NCI-H446 treated with DMSO at 0.1 percent for 48 hours (cell line): ENCODE measurements at regions not wholly inside any gene's neighbourhood (a gene's known extent, or its start where the extent isn't known, plus 50 kb on each side); places are given as distances from the start of the nearest gene placed in this dataset.

Source experiments
- DNase-seq: peaks from one replicate; lab custom pipeline; 2025; lab: John Stamatoyannopoulos, UW

DNA sequence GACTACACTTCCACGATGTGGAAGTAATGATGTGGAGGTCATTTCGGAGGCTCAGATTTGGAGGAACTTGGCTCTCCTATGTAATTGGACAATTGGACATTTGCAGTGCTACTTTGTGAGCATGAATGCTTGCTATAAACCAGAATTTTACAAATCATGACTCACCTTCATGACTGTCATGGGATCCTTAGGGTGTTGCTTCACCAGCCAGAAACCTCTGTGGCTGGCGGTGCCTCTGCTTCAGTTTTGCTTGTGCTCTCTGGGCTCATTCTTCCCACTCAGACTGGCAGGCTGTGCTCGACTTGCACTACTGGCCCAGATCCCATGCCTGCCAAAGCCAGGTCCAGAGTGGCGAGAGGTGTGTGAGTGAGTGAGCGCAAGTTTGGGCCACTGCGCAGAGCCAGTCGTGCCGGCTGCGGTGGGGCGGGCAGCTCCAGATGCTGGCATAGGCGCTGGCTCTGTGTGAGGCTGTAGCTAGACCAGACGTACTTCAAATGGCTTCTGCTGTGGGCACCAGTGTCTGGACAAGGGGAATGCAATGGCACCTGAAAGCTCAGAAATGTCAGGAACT is 387.8 kb downstream of the AEBP2 start:
- no peak for DNase-seq

DNA sequence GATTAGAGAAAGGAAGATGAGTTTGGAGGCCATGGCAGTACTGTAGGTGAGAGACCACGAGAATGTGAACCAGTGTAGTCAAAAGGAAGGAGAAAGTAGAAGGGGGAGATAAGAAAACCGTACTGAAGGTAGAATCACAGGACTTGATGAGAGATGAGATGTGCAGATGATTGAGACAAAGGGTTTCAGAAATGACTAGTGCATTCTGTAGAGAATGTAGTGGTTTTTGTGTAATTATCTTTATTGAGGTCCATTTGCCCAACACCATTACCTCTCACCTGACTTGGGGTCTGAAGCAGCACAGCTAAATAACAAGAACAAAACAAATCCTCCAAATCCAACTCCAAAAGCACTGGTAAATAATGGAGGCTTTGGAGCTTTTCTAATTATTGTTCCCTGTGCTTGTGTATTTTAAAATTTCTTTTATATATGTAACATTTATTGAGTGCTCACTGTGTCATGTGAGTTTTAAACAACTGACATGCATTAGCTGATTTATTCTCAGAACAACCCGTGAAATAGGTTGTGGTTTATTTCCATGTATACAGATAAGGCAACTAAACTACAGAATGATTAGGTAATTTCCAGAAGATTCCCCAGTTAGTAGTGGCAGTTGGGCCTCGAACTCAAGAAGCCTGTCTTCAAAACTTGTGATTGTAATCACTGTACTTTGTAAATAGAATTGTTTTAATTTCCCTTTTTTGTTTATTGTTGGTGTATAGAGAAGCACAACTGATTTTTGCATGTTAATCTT is 390.0 kb downstream of the AEBP2 start:
- DNase-seq: no peak

DNA sequence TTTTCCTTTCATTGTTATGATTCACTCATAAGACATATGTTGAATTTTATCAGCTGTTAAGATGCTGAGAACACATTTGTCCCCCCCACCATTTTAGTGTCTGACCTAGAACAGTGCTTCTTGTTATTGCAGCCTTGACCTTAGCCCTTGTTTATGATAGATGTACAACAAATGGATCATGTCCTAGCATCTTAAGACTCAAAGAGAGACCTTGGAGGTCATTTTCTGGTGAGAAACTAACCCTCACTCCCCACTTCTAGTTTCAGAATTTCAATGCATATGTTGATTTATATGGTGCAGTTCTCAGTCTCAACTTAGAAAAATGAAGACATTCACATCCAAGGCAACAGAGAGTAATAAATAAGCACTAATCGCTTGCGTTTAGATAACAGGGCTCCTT is 391.2 kb downstream of the AEBP2 start:
- no peak for DNase-seq

DNA sequence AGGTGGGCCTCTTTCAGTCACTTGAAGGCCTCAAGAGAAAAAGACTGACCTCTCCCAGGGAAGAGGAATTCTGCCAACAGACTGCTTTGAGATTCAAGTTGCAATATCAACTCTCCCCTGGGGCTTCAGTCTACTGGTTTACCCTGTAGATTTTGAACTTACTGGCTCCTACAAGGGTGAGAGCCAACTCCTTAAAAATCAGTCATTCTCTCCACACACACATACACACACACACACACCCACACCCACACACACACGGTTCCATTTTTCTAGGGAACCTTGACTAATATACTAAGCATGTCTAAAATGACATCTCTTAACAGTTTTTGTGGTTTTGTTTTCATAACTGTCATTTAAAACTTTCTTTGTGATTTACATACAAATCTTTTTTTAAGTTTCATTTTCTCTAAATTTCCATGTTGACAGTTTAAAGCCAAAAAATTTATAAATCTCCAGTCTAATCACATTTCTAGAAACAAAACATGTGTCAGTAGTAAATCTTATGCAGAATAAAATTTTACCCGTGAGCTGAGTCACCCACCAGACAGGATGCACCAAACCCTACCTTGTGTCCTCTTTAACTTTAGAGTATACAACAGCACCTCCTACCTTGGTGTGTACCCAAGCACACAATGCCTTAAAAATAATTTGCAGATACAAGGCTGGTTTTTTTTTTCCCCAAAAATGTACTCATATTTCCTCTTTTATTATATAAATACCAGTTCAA is 394.6 kb downstream of the AEBP2 start:
- no peak for DNase-seq

DNA sequence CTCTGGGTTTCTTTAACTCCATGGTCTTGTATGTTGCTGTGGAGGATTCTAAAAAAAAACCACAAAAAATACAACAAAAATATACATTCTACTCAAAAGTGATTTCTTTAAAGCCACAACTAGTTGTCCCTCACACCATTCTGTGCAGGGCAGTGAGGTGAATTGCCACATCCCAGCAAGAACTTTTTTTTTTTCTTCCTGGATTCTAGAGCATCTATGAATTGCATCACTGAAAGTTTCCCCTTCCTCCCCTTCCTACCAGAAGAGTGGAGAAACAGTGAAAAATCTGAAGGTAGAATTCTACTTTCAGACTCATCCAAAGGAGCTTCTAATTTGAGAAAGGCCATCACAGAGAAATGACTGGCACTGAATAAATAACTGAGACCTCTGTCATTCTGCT is 395.3 kb downstream of the AEBP2 start:
- no peak for DNase-seq

DNA sequence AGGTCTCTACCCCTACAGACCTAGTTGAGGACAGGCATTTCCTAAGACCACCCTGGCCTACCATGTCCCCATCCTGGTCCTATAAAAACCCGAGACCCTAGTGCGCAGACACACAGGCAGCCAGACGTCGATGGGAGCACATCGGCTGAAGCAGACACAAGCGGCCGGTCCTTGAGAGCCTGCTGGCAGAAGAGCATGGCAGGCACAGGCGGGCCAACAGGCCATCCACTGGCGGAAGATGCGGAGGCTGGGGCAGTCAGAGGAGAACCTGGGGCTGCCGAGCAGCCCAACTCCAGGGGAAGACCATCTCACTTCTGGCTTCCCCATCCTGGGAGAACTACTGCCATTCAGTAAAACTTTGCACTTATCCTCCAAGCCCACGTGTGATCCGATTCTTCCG is 396.8 kb downstream of the AEBP2 start:
- DNase-seq: no peak

DNA sequence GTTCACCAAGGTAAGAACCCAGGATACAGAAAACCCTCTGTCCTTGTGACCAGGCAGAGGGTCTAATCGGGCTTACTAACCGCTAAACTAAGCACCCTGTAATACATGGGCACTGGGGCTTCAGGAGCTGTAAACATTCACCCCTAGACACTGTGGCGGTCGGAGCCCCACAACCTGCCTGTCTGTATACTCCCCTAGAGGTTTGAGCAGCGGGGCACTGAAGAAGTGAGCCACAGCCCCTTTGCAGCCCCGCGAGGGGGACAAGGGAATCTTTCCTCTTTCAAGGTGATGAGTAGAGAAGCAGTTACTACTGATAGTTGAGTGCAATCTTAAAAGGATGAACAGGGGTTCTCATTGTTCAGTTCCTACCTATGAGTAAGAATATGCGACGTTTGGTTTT is 397.2 kb downstream of the AEBP2 start:
- no peak for DNase-seq

DNA sequence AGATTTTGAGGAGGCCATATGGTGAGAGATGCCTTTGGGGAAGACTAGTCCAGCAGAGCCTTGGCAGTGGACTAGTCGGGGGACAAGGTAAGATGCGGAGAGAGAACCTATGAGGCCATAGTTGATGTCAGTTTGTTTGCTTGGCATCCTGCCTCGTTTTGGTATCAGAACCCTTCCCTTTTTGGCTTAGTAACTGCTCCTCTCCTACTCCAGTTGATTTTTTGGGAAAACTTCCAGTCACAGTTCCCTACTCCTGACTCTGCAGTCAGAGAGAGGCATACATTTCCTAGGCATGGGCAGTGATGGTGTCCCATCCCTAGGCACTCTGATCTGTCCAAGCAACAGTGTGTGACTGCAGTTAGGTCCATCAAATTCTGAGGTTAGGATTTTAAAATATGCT is 398.3 kb downstream of the AEBP2 start:
- DNase-seq: peak; percentile 7

DNA sequence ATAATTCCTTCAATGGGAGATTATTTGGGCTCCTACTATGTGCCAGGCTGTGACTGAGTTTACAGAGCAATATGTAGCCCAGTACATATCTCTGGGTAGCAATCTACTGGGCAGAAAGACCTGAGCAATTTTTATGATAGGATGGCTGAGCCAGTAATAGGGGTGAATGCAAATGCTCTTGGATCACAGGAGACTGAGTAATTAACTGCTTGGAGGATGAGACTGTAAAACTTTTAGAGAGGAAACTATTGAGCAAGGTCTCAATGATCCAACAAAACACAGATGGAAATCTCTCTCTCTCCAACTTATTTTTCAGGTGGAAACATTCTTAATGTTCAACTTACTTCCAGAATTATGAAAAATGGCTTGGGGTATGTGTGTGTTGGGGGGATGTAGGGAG is 402.2 kb downstream of the AEBP2 start:
- DNase-seq: no peak

DNA sequence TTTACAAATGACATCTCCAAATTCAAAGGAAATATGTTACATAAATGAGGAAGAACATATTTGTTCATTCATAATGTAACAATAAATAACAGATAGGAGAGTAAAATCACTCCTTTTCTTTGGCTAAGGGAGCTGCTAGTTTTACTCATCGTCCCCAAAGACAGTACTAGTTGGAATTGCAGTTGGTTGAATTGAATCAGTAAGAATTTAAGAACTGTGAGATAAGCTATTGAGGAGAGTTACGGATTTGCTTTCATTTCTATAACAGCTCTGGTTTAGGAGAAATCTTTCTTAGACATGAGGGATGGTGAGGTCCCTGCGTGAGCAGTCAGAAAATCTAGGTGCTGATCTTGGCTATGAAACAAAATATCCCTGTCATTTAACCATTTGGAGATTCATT is 402.8 kb downstream of the AEBP2 start:
- no peak for DNase-seq

DNA sequence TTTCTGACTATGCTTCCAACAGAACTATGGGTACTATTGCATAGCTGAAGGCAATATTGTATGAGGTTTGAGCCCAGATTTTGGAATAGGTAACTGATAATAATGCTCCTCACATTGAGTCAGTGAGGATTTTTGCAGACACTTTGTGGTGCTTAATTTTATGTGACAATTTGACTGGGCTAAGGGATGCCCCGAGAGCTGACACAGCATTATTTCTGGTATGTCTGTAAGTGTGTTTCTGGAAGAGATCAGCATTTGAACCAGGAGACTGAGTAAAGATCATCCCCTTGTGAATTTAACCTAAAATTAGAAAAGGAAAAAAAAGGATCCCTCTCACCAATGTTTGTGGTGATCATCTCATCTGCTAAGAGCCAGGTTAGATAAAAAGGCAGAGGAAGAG is 404.9 kb downstream of the AEBP2 start:
- no peak for DNase-seq

DNA sequence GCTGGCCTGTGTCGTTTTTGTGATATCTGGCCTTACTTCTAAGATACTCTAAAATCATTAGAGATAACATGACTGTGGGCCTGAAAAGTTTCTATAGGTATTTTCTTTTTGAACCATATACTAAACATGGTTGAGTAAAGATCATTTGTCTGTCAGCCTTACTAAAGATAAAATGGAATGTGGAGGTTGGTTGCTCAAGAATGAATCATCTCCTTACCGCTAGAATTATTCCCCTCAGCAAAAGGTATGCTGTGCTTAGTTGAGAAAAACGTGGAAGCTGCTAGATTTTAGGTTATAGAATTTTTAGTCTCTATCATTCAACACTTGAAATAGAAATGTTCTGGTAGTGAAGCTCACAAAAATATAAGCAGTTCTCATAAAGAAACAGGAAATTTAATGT is 407.3 kb downstream of the AEBP2 start:
- no peak for DNase-seq

DNA sequence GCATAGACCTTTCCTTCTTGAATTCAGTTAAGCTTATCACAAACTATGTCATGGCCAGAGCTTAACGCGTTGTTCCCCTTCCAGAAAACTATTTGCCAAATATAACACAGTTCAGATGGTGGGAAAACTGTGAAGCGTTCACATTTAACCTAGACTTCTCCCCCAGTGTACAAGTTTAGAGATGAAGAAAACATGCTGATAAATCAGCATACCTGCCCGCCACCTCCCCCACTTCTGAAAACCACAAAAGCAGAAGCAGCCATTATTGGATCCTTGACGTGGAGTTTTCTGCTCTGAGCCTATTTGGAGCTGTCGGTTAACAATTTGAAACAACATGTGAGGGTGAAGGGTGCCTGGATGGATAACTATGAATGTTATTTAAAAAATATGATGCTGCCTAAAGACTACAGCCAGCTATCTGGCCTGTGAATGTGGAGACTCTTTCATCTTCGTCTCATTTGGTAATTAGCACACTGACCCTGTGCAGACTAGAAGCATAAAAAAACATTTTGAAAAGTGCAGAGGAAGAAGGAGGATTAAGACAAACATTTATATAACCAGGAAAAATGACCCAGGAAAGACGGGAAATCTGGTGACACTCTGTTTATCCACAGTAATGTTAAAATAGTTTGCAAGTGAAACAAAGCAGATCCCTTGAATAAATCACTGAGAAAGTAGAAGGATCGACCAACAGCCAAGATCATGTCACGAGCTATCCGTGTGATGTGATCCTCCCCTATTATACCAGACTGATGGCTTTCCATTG is 408.2 kb downstream of the AEBP2 start:
- DNase-seq: no peak

DNA sequence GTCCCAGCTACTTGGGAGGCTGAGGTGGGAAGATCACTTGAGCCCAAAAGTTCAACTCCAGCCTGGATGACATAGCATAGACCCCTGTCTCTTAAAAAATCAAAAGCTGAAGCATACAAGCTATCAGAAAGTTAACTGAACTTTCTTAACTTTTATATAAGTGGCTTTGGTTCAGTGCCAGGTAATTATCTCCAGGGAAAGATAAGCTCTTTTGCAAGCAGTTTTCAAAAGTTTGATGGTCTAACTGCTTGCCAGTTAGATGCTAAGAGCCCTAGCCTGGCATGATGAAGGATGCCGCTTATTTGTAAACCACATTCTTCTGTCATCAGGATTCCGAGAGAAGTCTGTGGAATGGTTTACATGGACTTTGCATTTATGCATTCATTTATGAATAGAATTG is 409.1 kb downstream of the AEBP2 start:
- DNase-seq: no peak

DNA sequence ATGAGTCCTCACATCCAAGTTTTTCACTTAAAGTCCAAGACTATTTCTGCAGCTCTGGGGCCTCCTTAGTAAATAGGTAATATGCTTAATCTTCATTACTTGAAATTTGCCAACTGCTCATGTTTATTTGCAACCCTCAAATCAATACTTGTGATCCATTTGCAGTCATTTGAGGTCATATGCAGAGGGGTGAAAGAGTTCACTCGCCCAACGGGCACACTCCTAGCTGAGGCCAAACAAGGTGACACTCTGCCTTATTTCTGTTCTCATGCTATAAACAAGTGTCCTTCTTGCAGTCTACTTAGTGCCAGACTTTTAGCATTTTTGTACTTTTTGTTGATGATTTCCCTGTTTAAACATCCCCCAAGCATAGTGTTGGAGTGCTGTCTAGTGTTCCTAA is 409.9 kb downstream of the AEBP2 start:
- no peak for DNase-seq

DNA sequence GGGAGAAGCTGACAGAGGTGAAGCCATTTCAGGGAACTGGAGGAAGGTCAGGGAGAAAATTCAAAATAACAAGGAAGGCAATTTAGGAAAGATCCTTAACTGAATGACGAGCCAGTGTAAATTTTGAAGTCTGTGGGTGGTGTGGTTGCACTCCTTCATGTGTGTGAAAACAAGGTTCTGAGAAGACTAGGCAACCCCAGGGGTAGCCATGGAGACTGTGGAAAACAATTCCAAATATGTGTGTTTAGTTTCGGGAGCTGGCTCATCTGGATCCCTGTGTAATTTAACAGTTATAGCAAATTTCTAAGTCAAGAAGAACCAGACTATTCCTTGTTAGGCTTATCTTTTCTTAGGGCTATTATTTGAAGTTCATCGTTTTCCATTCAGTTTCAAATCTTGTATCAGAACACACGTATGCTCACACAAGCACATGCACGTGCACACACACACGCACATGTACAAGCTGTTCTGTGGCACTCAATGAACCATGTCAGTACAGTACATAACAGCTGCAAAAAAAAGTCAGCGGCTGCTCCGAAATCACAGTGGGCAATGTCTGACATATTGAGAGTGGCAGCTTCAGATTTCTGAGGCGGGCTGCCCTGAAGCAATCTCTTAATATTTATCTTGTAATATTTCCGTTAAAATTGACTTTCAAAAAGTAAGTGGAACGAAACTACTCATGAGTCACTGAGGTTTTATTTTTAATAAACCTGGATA is 411.2 kb downstream of the AEBP2 start:
- DNase-seq: no peak

DNA sequence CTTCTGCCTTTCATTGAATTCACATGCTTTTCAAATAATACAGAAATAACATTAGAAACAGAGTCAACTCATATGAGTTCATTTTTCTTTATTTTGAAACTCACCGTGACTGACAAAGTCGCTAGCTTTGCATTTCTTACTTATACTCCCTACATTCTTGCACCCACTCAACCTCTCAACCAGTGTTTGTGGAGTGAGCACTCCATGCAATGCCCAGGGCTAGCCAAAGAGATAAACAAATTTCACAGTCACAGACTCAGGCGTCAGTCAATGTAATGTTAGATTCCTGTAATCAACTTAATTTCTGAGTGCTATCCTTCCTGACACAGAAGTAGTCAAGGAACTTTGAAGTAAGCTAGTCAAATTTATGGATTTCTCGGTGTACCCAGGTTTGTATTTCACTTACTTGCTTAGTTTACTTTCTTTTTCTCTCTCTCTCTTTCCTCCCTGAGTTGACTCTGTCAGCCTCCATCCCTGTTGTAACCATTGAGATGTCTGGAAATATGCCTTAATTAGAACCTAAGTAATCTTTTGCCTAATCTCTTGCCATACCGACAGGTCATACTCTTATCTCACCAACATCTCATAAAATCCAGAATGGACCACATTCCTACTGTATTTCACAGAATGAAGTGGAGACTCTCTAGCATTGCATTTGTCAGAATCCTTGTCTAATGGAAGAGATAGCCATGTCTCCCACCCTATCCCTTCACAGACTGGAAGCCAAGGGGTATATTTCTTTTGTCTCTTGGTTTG is 413.0 kb downstream of the AEBP2 start:
- DNase-seq: no peak

DNA sequence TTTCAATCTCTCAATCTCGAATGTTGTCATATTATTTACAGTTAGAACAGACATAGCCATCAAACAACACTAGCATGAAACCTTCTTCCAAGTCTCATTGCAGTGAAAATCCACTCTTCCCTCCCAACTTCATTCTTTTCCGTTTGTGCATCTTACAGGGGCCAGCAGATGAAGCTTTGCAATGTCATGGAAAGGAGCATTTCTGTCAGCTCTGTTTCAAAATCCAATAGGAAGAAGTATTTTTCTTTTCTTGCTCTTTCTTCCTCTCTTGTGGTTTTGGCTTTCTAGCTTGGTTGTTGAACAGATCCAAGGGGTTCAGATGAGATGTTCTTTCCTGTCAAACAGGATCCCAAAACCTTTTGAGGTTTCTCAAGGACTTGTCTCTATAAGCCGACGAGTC is 416.6 kb downstream of the AEBP2 start:
- no peak for DNase-seq

DNA sequence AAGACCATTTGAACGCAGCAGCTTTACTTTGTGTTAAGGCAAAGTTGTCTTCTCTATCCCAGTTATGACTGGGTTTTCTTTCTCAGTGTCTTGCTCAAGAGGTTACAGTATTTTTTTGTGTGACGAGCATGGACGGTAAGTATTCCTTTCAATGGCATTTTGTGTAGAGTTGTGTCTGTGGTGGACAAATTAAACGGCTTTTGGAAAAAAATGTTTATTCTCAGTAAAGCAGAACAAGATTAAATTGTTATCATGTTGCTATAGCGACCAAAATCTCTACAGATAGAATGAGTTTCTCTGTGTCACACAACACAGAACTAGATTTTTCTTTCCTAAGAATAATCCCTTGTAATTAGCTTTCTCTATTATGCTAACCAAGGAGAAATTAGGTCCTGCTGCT is 417.1 kb downstream of the AEBP2 start:
- DNase-seq: no peak

DNA sequence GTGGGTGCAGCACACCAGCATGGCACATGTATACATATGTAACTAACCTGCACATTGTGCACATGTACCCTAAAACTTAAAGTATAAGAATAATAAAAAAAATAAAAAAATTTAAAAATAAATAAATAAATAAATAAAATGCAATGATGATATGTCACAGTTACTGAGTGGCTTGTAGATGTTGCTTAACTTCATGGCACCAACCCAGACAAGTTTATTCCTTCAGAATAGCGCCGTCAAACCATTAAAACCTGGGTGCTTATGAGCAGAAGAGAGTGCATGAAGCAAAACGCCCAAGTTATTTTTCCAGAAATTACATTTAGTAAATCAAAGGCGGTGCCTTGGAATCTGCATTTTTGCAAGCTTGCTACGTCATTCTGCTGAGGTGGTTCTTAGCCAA is 417.9 kb downstream of the AEBP2 start:
- DNase-seq: no peak

DNA sequence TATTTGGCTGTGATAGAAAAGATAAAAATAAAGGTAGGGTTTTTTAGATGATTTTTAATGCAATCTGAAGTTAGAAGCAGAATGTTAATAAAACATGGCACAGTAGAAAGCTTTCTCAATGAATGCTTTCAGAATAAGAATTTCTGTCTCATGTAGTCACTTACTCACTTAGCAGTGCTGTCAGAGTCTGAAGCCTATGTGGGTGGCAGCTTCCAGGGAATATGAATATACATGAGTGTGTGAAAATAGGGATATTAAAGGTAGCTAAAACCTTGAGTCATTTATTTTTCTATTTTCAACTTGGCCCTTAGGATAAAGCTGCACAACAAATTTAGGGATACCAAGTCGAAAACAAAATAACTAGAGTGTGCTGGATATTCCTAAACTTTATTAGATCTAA is 427.9 kb downstream of the AEBP2 start:
- no peak for DNase-seq
